Renal cortex interstitium (tissue), 11 donors: ENCODE measurements at regions not wholly inside any gene's neighbourhood (a gene's known extent, or its start where the extent isn't known, plus 50 kb on each side); places are given as distances from the start of the nearest gene placed in this dataset.

Experiments
- DNase-seq, 11 donors: peaks; one replicate each; pipeline ENCODE4 v3.0.0-alpha.2; 2013; ENCODE audit warnings: low read depth in 9 of 11, low spot score in 4 of 11; ENCODE audit errors: extremely low read depth in 1 of 11

DNA sequence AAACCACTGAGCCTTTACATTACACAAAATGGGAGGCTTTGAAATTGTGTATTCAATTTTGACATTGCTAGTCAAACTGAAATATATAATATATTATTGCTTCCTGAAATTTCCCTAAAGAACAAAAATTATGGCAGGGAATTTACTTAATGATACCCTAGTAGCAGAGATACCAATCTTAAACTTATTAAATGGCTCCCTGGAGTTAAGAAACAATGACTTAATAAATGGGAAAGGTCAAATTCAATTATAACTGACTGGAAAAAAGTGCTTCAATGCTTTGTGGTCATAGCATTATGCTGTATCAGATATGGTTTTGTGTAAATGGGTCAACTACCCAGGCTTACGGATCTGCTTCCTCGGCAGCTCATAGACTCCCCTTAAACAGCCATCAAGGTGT is 244.1 kb downstream of the CNTN3 start:
- no peak for DNase-seq

DNA sequence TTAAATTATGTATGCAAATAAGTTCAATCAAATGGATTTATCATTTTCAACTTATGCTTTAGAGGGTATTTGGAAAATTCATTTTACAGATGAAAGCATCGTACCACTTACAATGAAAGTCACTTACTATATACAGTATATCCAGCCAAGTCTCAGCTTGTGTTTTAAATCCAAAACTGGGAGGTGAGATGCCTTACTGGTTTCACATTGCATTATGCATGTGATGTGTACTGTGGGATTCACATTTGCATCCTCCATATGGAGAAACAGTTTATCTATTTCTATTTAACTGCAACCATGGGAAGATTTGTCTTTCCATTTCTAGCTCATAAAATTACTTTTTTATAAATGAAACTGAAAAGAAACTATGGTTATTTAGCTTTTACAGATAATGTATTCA is 248.1 kb downstream of the CNTN3 start:
- DNase-seq, result no peak

DNA sequence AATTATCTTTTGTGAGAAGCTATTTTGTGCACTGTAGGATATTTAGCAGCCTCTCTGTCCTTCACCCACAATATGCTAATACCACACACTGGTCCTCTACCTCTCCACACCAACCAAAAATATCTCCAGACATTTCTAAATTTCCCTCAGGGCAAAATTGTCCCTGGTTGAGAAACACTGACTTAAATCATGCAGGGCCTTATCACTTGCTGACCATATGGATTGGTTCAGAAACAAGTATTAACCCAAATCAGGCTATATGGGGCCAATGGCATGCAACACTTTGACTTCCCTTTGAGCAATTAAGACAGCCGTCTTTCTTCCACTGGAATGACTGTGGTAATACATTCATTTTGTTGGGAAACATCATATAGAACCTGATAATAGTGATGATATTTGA is 251.1 kb downstream of the CNTN3 start:
- DNase-seq, result no peak

DNA sequence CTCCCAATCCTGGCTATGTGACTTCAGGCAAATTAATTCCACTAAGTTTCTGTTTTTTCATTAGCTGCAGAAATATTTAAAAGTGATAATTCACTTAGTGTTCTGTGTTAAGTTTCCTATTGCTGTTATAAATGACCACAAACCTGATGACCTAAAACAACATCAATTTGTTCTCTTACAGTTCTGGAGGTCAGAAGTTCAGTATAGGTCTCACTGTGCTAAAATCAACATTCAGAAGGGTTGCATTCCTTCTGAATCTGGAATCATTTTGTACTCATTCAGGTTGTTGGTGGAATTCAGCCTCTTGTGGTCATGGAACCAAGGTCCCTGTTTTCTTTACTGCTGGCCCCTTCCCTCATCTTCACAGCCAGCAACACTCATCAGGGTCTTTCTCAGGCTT is 254.1 kb downstream of the CNTN3 start:
- DNase-seq, result peak in 1 of 11 donors; percentile 3

DNA sequence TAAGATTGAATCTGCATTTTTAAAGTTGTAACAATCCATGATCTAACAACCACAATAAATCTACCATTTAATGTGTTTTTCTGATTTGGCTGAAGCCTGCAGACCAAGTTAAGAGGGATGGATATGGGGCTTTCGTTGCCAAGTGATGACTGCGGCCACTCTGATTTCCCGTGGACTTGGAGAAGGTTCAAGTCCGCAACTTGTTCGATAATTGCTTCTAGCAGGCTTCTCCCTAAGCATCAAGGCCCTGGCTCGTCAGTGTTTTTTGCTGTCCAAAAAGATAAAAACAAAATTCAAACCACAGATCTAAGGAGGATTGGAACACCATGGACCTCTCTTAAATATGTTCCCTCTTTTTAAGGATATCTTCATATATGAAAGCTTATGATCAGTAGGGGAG is 256.6 kb downstream of the CNTN3 start:
- DNase-seq, result no peak

DNA sequence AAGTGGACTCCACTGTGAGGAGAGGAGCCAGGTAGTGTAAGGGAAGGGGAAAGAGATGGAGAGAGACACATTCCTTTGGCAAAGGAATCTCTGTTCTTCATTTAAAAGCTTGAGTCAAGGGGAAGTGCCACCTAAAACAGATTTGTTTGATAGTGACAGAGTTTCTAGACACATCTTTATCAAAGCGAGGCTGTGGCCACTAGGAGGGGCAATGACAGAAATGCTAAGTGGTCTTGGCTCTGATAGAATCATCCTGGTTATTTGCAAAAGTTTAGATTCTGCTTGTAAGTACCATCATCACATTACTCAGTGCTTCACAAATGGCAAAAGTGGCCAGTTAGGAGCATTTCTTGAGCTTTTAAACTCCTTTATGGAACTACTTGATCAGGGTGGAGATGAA is 261.4 kb downstream of the CNTN3 start:
- no peak for DNase-seq

DNA sequence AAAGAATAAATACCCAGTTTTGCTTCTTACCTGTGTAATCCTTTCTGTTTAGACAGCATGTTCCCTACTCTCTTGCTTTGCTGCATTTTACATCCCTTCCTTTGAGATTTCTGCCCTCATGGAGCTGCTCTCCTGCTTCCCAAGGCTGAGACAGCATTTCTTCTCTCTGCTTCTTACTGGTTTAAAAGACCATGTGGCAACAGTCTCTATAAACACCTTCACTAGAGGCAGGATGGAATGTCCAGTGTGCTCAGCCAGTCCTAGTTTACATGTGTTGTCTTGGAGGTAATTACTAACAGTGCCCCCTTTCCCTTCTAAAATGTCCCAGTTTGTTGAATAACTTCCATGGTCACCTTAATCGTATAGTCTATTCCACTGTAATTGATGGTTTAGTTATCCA is 262.3 kb downstream of the CNTN3 start:
- DNase-seq, result no peak

DNA sequence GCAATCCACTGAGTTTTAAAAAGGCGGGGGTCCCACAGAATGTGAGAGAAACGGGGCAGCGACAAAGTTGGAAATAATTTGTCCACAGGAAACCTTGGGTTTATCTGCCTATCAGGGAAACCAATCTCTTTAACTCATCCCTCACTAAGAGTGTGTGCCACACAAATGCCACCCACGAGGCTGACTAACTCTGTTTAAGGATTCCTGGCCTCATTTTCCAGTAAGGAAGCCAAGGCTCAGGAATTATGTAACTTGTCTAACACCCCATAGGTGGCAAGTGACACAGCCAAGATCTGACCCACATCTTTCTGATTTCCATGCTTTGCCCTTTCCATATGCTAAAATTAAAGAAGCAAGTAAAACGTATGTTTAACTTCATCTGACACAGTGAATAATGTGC is 263.2 kb downstream of the CNTN3 start:
- DNase-seq, result no peak

DNA sequence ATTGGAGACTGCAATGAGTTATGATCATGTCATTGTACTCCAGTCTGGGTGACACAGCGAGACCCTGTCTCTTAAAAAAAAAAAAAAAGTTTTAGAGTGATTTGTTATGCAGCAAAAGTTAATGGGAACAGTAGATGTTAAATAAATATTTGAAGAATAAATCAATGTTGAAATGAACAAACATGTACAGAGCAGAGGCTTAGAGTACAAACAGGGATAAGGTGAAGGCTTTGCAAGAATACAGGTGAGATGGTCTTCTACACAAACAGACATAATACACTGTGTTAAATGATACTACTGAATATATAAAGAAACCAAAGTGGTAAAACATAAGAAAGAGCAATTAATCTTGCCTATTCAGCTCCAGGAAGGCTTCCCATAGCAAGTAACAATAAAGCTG is 265.4 kb downstream of the CNTN3 start:
- no peak for DNase-seq

DNA sequence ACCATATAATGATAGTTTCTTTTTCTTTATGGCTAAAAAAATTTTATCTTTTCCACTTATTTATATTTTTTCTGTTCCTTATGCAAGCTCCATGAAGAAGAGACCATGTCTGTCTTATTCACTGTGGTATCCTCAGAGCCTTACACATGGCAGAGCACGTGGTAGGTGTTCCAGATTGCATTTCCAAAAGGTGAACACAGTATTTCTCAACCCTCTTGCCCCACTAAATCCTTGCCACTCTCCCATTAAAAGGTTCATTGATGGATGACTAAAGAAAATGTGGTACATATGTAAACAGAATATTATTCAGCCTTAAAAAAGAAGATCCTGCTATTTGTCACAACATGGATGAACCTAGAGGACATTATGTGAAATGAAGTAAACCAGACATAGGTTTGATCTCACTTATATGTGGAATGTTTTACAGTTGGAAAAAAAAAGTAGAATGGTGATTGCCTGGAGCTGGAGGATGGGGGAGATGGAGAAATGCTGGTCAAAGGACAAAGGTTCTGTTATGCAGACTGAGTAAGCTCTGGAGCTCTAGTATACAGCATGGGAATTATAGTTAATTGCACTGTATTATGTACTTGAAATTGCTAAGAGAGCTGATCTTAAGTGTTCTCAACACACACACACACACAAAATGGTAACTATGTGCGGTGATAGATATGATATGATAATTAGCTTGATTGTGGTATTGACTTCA is 266.7 kb downstream of the CNTN3 start:
- DNase-seq, result no peak

DNA sequence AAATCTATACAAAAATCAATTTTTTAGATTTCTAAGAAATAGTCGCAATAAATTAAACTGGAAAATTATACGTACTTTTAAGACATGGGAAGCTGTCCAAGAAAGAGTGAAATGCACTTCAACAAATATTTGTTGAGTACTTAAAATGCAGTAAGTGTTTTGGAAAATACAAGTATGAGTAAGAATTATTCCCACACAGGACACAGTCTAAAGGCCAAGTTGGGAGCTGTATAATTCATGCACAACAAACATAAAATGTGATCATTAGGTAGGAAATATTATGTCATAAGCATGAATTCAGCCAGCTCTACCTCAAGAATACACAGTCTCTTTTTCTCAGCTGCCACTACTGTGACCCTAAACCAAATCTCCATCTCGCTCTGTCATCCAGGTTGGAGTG is 267.6 kb downstream of the CNTN3 start:
- DNase-seq, result no peak

DNA sequence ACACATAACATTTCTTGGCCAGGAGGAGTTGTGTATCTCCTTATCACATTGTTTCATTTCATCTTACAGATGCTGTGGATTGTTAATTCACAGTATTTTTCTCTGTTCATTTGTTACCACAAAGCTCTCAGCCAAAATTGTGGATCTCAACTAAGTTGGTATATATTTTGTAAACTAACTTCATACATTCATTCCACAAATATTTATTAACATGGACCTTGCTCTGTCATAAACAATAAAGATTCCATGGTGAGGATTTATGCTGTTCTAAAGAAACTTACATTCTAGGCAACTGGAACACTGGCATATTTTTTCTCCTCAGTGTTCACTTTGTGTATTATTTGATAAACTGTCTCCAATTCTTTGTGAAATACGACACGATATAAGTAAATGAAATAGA is 268.8 kb downstream of the CNTN3 start:
- DNase-seq, result no peak

DNA sequence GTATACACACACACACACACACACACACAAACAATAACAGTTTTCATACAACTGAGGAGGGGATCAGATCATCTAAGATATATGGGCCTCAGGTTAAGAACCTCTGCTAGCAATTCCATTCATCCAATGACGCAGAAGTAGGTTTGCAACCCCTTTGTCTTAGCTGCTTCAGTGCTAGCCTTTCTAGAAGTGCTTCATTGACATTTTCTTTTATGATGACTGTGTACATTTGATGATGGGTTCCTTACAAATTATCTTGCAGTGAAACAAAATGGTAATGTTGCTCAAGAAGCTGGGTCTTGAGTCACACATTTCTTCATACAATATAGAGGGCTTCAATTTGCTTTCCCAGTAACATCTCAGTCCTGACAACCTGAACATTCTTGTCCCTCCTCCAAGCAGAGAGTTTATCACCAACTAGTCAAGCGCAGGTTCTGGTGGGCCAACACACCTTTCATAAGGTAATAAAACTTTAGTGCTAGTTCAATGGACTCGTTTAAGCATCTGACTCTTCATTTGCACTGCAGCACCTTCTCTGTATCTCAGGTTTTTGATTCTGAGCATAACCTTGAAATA is 269.5 kb downstream of the CNTN3 start:
- no peak for DNase-seq

DNA sequence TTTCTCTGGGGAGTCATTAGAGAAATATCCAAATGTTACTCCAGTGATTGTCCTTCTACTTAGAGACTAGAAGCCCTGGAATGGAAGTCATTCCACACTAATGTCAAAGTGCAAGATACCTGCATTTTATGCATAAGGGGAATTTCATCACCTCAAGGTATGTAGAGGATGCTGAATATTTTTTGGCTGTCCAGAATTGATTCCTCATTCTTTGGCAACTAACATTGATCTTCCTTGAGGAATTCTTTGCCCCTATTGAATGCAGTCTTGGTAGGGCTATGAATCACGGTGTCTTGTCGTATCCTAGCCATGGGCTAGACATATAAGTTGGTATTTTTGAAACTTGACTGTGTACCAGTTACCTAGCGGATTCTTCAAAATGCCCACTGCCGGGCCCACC is 271.1 kb downstream of the CNTN3 start:
- DNase-seq, result no peak

DNA sequence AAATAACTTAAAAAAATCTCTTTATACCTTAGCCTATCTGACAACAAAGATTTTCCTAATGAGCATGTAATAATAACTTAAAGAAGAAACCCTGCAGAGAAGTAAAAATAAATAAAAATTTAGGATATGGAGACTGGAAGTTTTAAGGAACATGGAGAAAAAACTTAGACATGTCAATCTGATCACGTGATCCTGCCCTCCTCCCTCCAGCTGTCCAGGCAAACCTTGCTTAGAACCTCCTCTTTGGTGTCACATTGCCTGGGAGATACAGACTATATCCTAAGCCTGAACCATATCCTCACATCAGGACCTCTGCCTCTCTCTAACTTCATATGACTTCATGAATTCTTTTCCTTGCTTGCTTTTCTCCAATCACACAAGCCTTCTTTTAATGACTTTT is 275.5 kb downstream of the CNTN3 start:
- DNase-seq, result no peak

DNA sequence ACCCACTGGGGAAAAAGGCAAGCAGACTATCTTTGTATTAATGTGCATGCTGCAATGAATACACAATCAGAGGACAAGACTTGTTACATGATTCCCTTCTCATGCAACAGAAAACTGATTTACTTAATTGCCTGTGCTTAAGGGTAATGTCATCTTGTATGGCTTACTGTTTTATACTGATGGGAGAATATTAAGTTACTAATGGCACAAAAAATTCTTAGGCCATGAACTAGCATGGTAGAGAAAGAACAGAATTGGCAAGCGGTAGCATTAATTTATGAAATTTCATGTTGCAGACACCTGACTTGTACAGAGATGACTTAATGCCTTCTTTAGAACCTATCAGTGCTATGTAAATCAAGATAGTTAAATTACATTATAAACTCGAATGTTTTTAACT is 282.3 kb downstream of the CNTN3 start:
- DNase-seq, result no peak

DNA sequence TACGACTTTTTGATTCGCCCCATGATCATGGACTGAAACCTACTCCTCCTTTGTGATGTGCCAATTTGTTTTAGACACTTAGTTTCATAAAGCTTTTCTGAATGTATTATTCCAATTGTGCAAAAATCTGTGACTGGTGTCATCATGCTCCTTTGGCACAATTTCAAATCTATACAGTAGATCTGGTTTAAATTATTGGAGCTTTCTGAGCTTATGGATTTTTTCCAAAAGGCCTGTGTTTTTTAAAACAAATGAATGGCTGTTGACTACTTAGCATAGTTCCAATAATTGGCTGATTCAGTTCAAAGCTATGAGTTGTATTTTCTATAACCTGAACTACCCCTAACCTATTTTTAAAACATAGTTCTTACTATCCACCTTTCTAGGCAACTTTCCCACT is 282.7 kb downstream of the CNTN3 start:
- no peak for DNase-seq

DNA sequence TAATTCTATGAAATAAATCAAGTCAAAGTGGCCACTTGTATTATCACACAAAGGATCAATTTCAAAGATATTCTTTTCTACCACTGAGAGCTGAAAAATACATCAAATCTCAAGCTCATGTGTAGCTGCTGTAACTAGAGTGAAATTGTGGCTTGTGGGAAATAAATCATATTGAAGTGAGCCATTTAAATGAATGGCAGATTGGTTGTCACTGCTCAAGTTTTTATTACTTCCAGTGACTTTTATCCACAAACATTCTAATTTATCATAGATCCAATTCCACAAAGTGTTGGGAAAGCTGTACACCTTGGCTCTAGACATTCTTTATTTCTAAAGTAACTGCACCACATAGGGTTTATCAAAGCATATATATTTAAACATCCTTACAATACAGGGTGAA is 285.4 kb downstream of the CNTN3 start:
- DNase-seq, result peak in 7 of 11 donors; percentile 11 to 65 (median 38)

DNA sequence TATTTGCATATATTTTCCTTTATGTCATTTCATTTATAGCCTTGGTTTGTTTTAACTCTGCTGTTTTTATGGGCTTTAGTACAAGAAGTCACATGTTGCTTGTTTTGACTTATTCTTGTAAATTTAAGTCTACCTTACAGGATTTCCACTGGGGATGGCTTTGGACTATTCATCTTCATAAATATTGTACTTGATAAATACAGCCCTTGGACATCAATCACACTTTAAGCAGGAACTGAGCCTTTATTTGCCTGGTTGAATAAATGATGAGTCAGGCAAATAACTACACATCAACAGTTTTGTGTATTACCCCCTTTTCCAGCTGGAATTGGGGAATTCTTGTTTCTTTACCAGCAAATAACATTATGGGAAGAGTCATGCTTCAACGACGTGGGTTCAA is 286.0 kb downstream of the CNTN3 start:
- peak in 2 of 11 donors; percentile 8 to 11 for DNase-seq

DNA sequence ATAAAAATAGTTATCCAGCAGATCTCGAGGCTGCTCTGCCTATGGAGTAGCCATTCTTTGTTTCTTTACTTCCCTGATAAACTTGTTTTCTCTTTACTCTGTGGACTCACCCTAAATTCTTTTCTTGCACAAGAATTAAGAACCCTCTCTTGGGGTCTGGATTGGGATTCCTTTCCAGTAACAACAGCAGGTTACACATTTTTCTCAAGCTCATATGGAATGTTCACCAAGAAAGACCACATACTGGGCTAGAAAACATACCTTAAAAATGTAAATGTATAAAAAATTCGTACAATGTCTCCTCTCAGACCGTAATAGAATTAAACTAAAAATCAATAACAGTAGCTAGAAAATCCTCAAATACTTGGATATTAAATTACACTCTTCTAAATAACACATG is 299.2 kb downstream of the CNTN3 start:
- DNase-seq, result no peak

DNA sequence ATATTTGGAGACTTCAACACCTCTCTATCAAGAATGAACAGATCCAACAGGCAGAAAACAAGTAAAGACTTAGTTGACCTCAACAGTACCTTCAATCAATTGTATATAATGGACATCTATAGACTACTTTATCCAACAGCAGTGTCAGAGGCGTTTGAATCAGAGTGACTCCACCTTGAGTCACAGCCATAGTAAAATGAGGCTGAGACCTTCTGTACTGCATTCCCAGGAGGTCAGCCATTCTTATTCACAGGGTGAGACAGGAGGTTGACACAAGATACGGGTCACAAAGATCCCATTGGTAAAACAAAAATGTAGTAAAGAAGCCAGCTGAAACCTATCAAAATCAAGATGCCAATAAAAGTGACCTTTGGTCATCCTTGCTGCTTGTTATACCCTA is 299.8 kb downstream of the CNTN3 start:
- DNase-seq, result no peak
